Common myeloid progenitor, CD34-positive (primary cell): ENCODE measurements at regions not wholly inside any gene's neighbourhood (a gene's known extent, or its start where the extent isn't known, plus 50 kb on each side); places are given as distances from the start of the nearest gene placed in this dataset.
"Not testable (repeated sequence)": the region's sequence is repeated elsewhere in the genome, so short reads cannot be mapped to it uniquely, and the experiment has no call there.

Source experiments
- CTCF ChIA-PET: fragments of 350-600 bp; sonication (Branson Sonifier 250); formaldehyde crosslinking; loops from one replicate; lab custom pipeline; 2021; ENCODE audit warnings: antibody characterized with exemption; lab: Charles Lee
- POLR2A ChIA-PET: fragments of 350-600 bp; sonication (Branson Sonifier 250); formaldehyde crosslinking; loops from one replicate; lab custom pipeline; 2021; ENCODE audit warnings: antibody characterized with exemption; lab: Charles Lee
- DNase-seq, 3 donors: peaks; one replicate each; pipeline versions ENCODE4 v3.0.0 to v3.0.0-alpha.2; 2013
- H3K27ac ChIP-seq, 2 experiments: 1 replicate in 1 of 2; 2 replicates in 1 of 2; pipeline ENCODE4 v1.7.0; 2013; ENCODE audit warnings: inconsistent platforms in 2 of 2, low read length in 2 of 2, mild to moderate bottlenecking in 2 of 2, low read depth in 1 of 2, moderate library complexity in 1 of 2; ENCODE audit not compliant: severe bottlenecking in 2 of 2, insufficient read depth in 1 of 2, poor library complexity in 1 of 2
- H3K27me3 ChIP-seq, 5 experiments: replicated peaks in 2 of 5; 1 replicate in 3 of 5; 2 replicates in 2 of 5; pipeline versions ENCODE4 v1.6.1 to v1.7.0; 2013; ENCODE audit warnings: low read length in 4 of 5, mild to moderate bottlenecking in 2 of 5, moderate library complexity in 2 of 5, inconsistent platforms in 1 of 5; ENCODE audit not compliant: insufficient read depth in 5 of 5, control insufficient read depth in 4 of 5
- H3K36me3 ChIP-seq, 4 experiments: 1 replicate in 2 of 4; 2 replicates in 2 of 4; pipeline versions ENCODE4 v1.6.1 to v1.7.0; 2013; ENCODE audit warnings: low read length in 3 of 4, control low read depth in 1 of 4, mild to moderate bottlenecking in 1 of 4; ENCODE audit not compliant: control insufficient read depth in 4 of 4, insufficient read depth in 4 of 4
- H3K4me1 ChIP-seq, 4 experiments: 1 replicate in 3 of 4; 2 replicates in 1 of 4; pipeline versions ENCODE4 v1.6.1 to v1.7.1; 2013; ENCODE audit warnings: low read length in 3 of 4, mild to moderate bottlenecking in 3 of 4, control low read depth in 1 of 4, inconsistent platforms in 1 of 4, moderate library complexity in 1 of 4; ENCODE audit not compliant: control insufficient read depth in 4 of 4, insufficient read depth in 4 of 4; ENCODE audit errors: control extremely low read depth in 1 of 4
- H3K4me3 ChIP-seq, 7 experiments: 1 replicate in 4 of 7; 2 replicates in 3 of 7; pipeline versions ENCODE4 v1.5.1 to v1.7.0; 2013; ENCODE audit warnings: mild to moderate bottlenecking in 7 of 7, low read length in 6 of 7, moderate library complexity in 6 of 7, inconsistent platforms in 2 of 7, low read depth in 2 of 7, control low read depth in 1 of 7; ENCODE audit not compliant: insufficient read depth in 4 of 7, control insufficient read depth in 1 of 7; ENCODE audit errors: extremely low read depth in 1 of 7
- H3K9me3 ChIP-seq, 5 experiments: 1 replicate in 4 of 5; 2 replicates in 1 of 5; pipeline versions ENCODE4 v1.6.1 to v1.7.1; 2013; ENCODE audit warnings: low read length in 4 of 5, mild to moderate bottlenecking in 2 of 5, inconsistent platforms in 1 of 5, low read depth in 1 of 5, moderate library complexity in 1 of 5; ENCODE audit not compliant: control insufficient read depth in 4 of 5, insufficient read depth in 2 of 5; ENCODE audit errors: control extremely low read depth in 1 of 5
- WGBS: methylation state at CpG from one replicate; pipeline ENCODE4 v1.1.5; 2013; ENCODE audit not compliant: insufficient coverage; 5-methylcytosine and 5-hydroxymethylcytosine counted together

GRCh38 chr4:114252499-114252898 lies 273.1 kb upstream of the ARSJ start:
- ChIA-PET CTCF (no interaction called here), POLR2A (no interaction called here)
- H3K27ac ChIP-seq, result no peak overlapping the region
- H3K4me1 ChIP-seq, result no peaks in the 10 kb centered on the region
- H3K36me3 ChIP-seq, result no peaks in the 10 kb centered on the region
- DNase-seq, result no peak
- H3K27me3 ChIP-seq, result no peaks in the 10 kb centered on the region
- 83% methylated on average over 2 of the region's 2 CpGs for WGBS
- no peak overlapping the region for H3K4me3 ChIP-seq
- no peaks in the 10 kb centered on the region for H3K9me3 ChIP-seq

DNA sequence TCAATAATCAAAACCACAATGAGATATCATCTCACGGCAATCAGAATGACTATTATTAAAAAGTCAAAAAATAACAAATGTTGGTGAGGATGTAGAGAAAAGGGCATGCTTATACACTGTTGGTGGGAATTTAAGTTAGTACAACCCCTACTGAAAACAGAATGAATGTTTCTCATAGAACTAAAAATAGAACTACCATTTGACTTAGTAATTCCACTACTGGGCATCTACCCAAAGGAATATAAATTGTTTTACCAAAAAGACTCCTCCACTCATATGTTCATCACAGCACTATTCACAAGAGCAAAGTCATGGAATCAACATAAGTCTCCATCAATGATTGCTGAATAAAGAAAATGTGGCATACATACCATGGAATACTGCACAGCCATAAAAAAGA lies 278.1 kb upstream of the ARSJ start:
- H3K27ac ChIP-seq, result no peak overlapping the region
- H3K9me3 ChIP-seq, result no peaks in the 10 kb centered on the region
- POLR2A ChIA-PET, result no interaction called here
- no peak overlapping the region for H3K4me3 ChIP-seq
- CTCF ChIA-PET, result no interaction called here
- no CpG with 5 or more reads among the region's 1 CpG for WGBS
- no peak for DNase-seq
- no peaks in the 10 kb centered on the region for H3K4me1 ChIP-seq
- H3K27me3 ChIP-seq, result no peaks in the 10 kb centered on the region
- H3K36me3 ChIP-seq, result no peaks in the 10 kb centered on the region

- H3K27me3 ChIP-seq, H3K4me3 ChIP-seq, CTCF ChIA-PET, H3K27ac ChIP-seq, DNase-seq, H3K9me3 ChIP-seq, H3K4me1 ChIP-seq, POLR2A ChIA-PET, H3K36me3 ChIP-seq: not testable (repeated sequence)
- WGBS, result no CpG with 5 or more reads among the region's 1 CpG
Observed at GRCh38 chr4:114262421-114262820, 283.0 kb upstream of the ARSJ start.

GRCh38 chr4:114263233-114263632 lies 283.8 kb upstream of the ARSJ start:
- H3K27me3 ChIP-seq, result no peaks in the 10 kb centered on the region
- no peaks in the 10 kb centered on the region for H3K9me3 ChIP-seq
- H3K27ac ChIP-seq, result no peak overlapping the region
- no peaks in the 10 kb centered on the region for H3K36me3 ChIP-seq
- no peak overlapping the region for H3K4me3 ChIP-seq
- no peak for DNase-seq
- ChIA-PET POLR2A (no interaction called here), CTCF (no interaction called here)
- no CpG with 5 or more reads among the region's 2 CpGs for WGBS
- no peaks in the 10 kb centered on the region for H3K4me1 ChIP-seq

- ChIA-PET POLR2A (no interaction called here), CTCF (no interaction called here)
- Histone ChIP-seq H3K9me3 (no peaks in the 10 kb centered on the region), H3K4me3 (no peak overlapping the region), H3K36me3 (no peaks in the 10 kb centered on the region), H3K27ac (no peak overlapping the region), H3K4me1 (no peaks in the 10 kb centered on the region), H3K27me3 (no peaks in the 10 kb centered on the region)
- no CpG with 5 or more reads among the region's 1 CpG for WGBS
- DNase-seq, result no peak
Observed at GRCh38 chr4:114264452-114264851, 285.0 kb upstream of the ARSJ start.

DNA sequence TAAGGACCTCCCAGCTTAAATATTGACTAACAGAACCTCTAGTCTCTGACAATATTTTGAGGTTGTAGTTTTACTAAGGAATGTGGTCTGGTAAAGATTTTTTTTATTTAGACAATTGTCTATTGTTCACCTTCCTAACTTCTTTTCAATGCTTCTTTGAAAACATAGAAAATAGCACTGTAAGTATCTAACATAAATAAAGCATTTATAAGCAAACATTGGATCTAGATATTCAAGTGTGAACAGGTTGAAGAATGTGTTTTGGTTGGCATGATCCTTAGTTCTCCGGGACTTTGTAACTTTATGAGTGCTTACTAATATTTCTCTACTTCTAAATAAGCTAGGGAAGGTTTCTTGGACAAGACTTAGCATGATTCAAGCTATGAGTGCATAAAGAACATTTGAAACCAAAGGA lies 285.4 kb upstream of the ARSJ start:
- no CpG with 5 or more reads among the region's 1 CpG for WGBS
- ChIA-PET POLR2A (no interaction called here), CTCF (no interaction called here)
- Histone ChIP-seq H3K27ac (no peak overlapping the region), H3K27me3 (no peaks in the 10 kb centered on the region), H3K4me1 (no peaks in the 10 kb centered on the region), H3K9me3 (no peaks in the 10 kb centered on the region), H3K36me3 (no peaks in the 10 kb centered on the region), H3K4me3 (no peak overlapping the region)
- no peak for DNase-seq

- no peaks in the 10 kb centered on the region for H3K9me3 ChIP-seq
- H3K4me3 ChIP-seq, result no peak overlapping the region
- no peak overlapping the region for H3K27ac ChIP-seq
- no CpG with 5 or more reads among the region's 3 CpGs for WGBS
- no peak for DNase-seq
- no peaks in the 10 kb centered on the region for H3K36me3 ChIP-seq
- POLR2A ChIA-PET, result no interaction called here
- H3K27me3 ChIP-seq, result no peaks in the 10 kb centered on the region
- no peaks in the 10 kb centered on the region for H3K4me1 ChIP-seq
- CTCF ChIA-PET, result no interaction called here
Observed at GRCh38 chr4:114265342-114265741, 285.9 kb upstream of the ARSJ start.
